Fibroblast of pulmonary artery (primary cell): ENCODE measurements at regions not wholly inside any gene's neighbourhood (a gene's known extent, or its start where the extent isn't known, plus 50 kb on each side); places are given as distances from the start of the nearest gene placed in this dataset.
A peak's percentile ranks its signal among the peaks of the same experiment; 100 is the strongest.

Experiments
- DNase-seq: peaks from one replicate; pipeline ENCODE4 v3.0.0-alpha.2; 2010; ENCODE audit warnings: low read depth
- H3K4me3 ChIP-seq: replicated peaks from 2 replicates; pipeline ENCODE4 v1.5.1; 2011; ENCODE audit warnings: low read depth, mild to moderate bottlenecking, control low read depth, low read length, moderate library complexity
- TF ChIP-seq, protein P1 (sequence below): IDR thresholded peaks from 2 replicates; pipeline ENCODE4 v1.5.1; 2011; ENCODE audit warnings: mild to moderate bottlenecking, control low read depth, low read length, inconsistent platforms; ENCODE audit errors: missing control alignments

GRCh38 chr12:75960954-75961661, 70.5 kb downstream of the PHLDA1 start:
- H3K4me3 ChIP-seq, result no peak overlapping the region
- DNase-seq, result no peak
- TF ChIP-seq, protein P1, sequence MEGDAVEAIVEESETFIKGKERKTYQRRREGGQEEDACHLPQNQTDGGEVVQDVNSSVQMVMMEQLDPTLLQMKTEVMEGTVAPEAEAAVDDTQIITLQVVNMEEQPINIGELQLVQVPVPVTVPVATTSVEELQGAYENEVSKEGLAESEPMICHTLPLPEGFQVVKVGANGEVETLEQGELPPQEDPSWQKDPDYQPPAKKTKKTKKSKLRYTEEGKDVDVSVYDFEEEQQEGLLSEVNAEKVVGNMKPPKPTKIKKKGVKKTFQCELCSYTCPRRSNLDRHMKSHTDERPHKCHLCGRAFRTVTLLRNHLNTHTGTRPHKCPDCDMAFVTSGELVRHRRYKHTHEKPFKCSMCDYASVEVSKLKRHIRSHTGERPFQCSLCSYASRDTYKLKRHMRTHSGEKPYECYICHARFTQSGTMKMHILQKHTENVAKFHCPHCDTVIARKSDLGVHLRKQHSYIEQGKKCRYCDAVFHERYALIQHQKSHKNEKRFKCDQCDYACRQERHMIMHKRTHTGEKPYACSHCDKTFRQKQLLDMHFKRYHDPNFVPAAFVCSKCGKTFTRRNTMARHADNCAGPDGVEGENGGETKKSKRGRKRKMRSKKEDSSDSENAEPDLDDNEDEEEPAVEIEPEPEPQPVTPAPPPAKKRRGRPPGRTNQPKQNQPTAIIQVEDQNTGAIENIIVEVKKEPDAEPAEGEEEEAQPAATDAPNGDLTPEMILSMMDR, result no peak

DNA sequence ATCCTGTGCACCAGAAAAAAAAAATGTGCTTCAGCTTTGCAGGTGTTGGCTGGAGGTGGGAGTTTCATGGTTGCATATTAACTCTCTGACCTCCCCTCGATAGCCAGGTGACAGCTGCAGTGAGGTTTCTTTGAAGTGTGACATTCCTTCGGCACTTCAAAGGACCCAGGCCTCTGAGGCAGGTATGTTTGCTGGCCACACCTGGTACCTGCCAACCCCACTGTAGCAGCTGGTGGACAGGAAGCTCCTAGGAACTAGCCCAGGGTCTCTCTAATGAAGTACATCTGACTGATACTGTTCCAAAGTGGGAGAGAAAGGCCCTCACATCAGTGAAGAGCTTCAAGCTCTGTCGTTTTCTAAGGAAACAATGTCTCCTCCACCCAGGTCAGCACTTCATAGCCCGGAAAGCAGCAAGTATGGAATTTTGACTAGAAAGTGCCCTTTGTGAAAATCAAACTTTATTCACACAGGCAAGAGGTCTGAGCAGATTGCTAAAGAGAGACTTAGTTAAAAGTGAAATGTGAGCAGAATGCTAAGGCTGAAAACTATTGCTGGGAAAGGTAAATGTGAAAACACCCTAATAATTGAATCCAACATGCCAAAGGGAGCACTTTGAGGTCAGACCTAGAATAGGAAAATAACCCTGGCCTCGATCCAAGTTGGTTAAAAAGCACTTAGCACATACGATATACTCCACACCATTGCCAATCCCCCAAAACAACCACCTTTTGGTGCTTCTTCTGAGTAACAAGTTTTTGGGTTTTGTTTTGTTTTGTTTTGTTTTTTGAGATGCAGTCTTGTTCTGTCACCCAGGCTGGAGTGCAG, 71.3 kb downstream of the PHLDA1 start:
- TF ChIP-seq, protein P1, result no peak
- no peak for DNase-seq
- no peak overlapping the region for H3K4me3 ChIP-seq

DNA sequence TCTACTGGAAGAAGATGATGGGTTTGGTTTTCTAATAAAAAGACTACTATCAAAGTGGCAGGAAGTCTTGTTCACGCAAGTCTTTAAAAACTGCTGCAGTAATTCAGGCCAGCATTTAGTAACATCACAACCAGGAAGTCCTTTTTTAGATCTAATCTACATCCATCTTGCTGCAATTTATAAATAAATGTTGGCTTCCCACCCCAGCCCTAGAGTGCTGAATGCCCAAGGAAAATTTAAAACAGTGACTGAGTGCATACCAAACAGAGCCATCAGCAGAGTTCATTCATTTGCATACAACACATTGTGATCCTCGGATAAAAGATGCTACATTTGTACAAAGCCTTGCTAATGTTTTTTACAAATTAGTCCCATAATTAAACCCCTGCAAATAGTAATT, 72.1 kb downstream of the PHLDA1 start:
- no peak for DNase-seq
- TF ChIP-seq, protein P1, result no peak
- H3K4me3 ChIP-seq, result no peak overlapping the region

DNA sequence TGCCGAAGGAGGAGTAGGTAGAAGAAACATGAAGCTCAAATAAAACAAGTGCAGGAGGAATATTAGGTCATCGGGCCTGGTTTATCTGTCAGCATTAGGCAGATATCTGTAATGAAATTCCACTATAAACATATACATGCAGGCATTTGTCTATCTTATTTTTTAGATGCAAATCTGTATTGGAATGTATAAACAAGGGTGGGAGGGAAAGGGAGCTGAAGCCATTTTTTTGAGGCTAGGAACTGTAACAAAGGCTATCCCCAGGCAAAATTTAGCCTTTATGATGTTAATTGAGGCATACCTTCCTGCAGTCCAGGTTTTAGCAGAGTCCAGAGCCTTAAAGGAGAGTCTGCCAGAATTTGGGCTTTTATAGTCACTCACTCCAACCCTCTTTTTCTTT, 72.5 kb downstream of the PHLDA1 start:
- no peak overlapping the region for H3K4me3 ChIP-seq
- DNase-seq, result no peak
- TF ChIP-seq, protein P1, result no peak

GRCh38 chr12:75955251-75955650, 76.3 kb downstream of the PHLDA1 start:
- no peak overlapping the region for H3K4me3 ChIP-seq
- DNase-seq, result no peak
- TF ChIP-seq, protein P1, result no peak

- TF ChIP-seq, protein P1, result no peak
- no peak for DNase-seq
These were observed 76.8 kb downstream of the PHLDA1 start for GRCh38 chr12:75954749-75955148.

GRCh38 chr12:75954041-75954440, 77.5 kb downstream of the PHLDA1 start:
- TF ChIP-seq, protein P1, result no peak
- peak; percentile 92 for DNase-seq
- H3K4me3 ChIP-seq, result no peak overlapping the region

More at GRCh38 chr12:75954749-75955148, 76.8 kb downstream of the PHLDA1 start:
- no peak overlapping the region for H3K4me3 ChIP-seq
